ENCODE measurements at regions not wholly inside any gene's neighbourhood (a gene's known extent, or its start where the extent isn't known, plus 50 kb on each side); places are given as distances from the start of the nearest gene placed in this dataset.

GRCh38 chr18:72640557-72640956 is 96.4 kb upstream of the CBLN2 start (continued):
- TF ChIP-seq EP300 (IDR thresholded peaks at IDR 0.05; ENCODE audit: borderline replicate concordance in 1 of 2, control insufficient read depth in 1 of 2, low read depth in 2 of 2, low read length in 2 of 2), result no peak
- no peak for TF ChIP-seq POLR2AphosphoS2 (IDR thresholded peaks at IDR 0.05; ENCODE audit: low read depth, low read length)
- TF ChIP-seq MLLT1 (IDR thresholded peaks at IDR 0.05), result no peak
- TF ChIP-seq ZNF384 (IDR thresholded peaks at IDR 0.05; ENCODE audit: borderline replicate concordance, low read depth, low read length), result no peak
- no peak for TF ChIP-seq IKZF1 (conservative IDR thresholded peaks at IDR 0.05)
- no peak for TF ChIP-seq KAT2A (conservative IDR thresholded peaks at IDR 0.05; ENCODE audit: control insufficient read depth, low read depth, low read length)
- no peak for TF ChIP-seq MYB (IDR thresholded peaks at IDR 0.05; ENCODE audit: borderline replicate concordance, low read depth, low read length)
- no peak for TF ChIP-seq KLF5 (IDR thresholded peaks at IDR 0.05; ENCODE audit: partially characterized antibody)
- TF ChIP-seq ZBTB33 (IDR thresholded peaks at IDR 0.05), result no peak

GRCh38 chr18:72638376-72638775 is 94.2 kb upstream of the CBLN2 start:
- FAIRE-seq (no peak), ATAC-seq (no peak), DNase-seq (ENCODE audit: low read depth, low spot score) (no peak)
- H3K9ac ChIP-seq (ENCODE audit: control insufficient read depth, insufficient read depth, low read length), result no peak overlapping the region
- no peaks in the 10 kb centered on the region for H4K20me1 ChIP-seq (ENCODE audit: control insufficient read depth, insufficient read depth)
- H3K9me3 ChIP-seq (replicated peaks; ENCODE audit: control insufficient read depth, insufficient read depth, low read length), result no peaks in the 10 kb centered on the region
- POLR2A ChIA-PET, result no interaction called here
- RAD21 ChIA-PET (ENCODE audit: unreplicated experiment), result no interaction called here
- no peak overlapping the region for H3K4me2 ChIP-seq (ENCODE audit: control insufficient read depth, insufficient read depth)
- TF ChIP-seq PAX8 (IDR thresholded peaks at IDR 0.05), result no peak
- no peak for TF ChIP-seq ATF3 (IDR thresholded peaks at IDR 0.05; ENCODE audit: borderline replicate concordance, extremely low read depth, low read depth, low read length)
- no peak for TF ChIP-seq SIX5 (IDR thresholded peaks at IDR 0.05; ENCODE audit: low read depth, low read length, severe bottlenecking)
- no peak for TF ChIP-seq ETV6 (conservative IDR thresholded peaks at IDR 0.05 in 1 of 2, IDR thresholded peaks at IDR 0.05 in 1 of 2; ENCODE audit: borderline replicate concordance in 1 of 2, low read depth in 1 of 2)
- TF ChIP-seq TCF12 (IDR thresholded peaks at IDR 0.05; ENCODE audit: low read depth, low read length), result no peak
- no peak for TF ChIP-seq RUNX3 (IDR thresholded peaks at IDR 0.05; ENCODE audit: low read length)
- TF ChIP-seq CHD2 (IDR thresholded peaks at IDR 0.05; ENCODE audit: borderline replicate concordance, low read depth, low read length), result no peak
- TF ChIP-seq SUZ12 (IDR thresholded peaks at IDR 0.05; ENCODE audit: unreplicated experiment), result no peak
- no peak for TF ChIP-seq IRF3 (IDR thresholded peaks at IDR 0.05)
- SMC1A ChIA-PET (ENCODE audit: uncharacterized antibody, unreplicated experiment), result interaction anchor here (0.6 to 0.7 kb wide), 2 partner anchors 80 to 1151 kb away, joined by 3 read pairs; no protein-coding TSS in a partner anchor
- no peaks in the 10 kb centered on the region for H3K4me1 ChIP-seq (ENCODE audit: control insufficient read depth, insufficient read depth, low read length)
- in situ Hi-C loops (cut with MboI) (no loop called here), intact Hi-C loops (cut with micrococcal nuclease; ENCODE audit: unreplicated experiment) (no loop called here)
- 96% methylated on average over 3 of the region's 3 CpGs for WGBS (ENCODE audit: insufficient coverage, insufficient replicate concordance, low lambda C conversion rate, missing lambda C conversion rate)
- no peak overlapping the region for H3K4me3 ChIP-seq
- CTCF ChIA-PET, result interaction anchor here (2.7 kb wide), 1 partner anchor 35 kb away, joined by 15 read pairs; no protein-coding TSS in a partner anchor
- no TSS peak for BruUV-seq (replicated peaks)
- H3K27me3 ChIP-seq (replicated peaks in 1 of 2; ENCODE audit: control insufficient read depth in 2 of 2, insufficient read depth in 2 of 2, low read length in 1 of 2), result no peaks in the 10 kb centered on the region
- H3K79me2 ChIP-seq (ENCODE audit: control insufficient read depth, insufficient read depth, low read length), result no peaks in the 10 kb centered on the region
- no peak overlapping the region for H3K27ac ChIP-seq (ENCODE audit: control insufficient read depth, insufficient read depth)
- H3K36me3 ChIP-seq (ENCODE audit: control insufficient read depth in 2 of 2, insufficient read depth in 2 of 2, low read length in 1 of 2), result no peaks in the 10 kb centered on the region
- no peak overlapping the region for H2AFZ ChIP-seq (ENCODE audit: control insufficient read depth, low read depth, low read length)
